ENCODE measurements at regions not wholly inside any gene's neighbourhood (a gene's known extent, or its start where the extent isn't known, plus 50 kb on each side); places are given as distances from the start of the nearest gene placed in this dataset.

DNA sequence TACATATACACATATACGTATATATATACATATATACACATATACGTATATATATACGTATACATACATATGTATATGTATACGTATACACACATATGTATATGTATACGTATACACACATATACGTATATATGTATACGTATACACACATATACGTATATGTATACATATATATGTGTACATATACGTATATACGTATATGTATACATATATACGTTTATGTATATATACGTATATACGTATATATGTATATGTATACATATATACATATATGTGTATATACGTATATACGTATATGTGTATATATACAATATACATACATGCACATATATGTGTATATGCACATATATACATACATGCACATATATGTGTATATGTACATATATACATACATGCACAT, 396.2 kb upstream of the DUSP10 start:
- no peak for FAIRE-seq

DNA sequence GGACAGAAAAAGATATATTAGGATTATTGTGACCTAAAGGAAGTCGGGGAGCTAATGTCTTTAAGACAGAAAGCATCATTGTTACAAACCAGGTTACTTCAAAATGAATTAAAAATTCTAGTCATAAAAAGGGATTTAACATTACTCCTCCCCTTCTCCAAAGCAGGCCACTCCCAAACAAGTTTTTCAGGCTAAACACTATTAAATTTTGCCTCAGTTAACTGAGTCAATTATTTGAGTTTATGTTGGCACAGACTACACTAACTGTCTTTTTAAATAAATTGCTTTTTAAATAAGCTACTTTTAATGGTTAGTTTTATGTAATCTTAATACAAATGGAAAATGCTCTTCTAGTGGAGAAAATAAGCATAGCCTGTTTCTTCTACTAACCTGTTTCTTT, 395.0 kb upstream of the DUSP10 start:
- Histone ChIP-seq H3K9ac (ENCODE audit: low read length) (no peak overlapping the region), H3K4me3 (ENCODE audit: insufficient read depth, low read depth, low read length) (no peak overlapping the region), H2AFZ (ENCODE audit: low read depth, low read length) (no peak overlapping the region), H3K36me3 (ENCODE audit: insufficient read depth, low read length) (no peaks in the 10 kb centered on the region), H3K9me3 (ENCODE audit: insufficient read depth, low read depth, low read length) (no peaks in the 10 kb centered on the region), H3K27me3 (ENCODE audit: insufficient read depth, low read length) (no peaks in the 10 kb centered on the region), H4K20me1 (ENCODE audit: insufficient read depth, low read length) (no peaks in the 10 kb centered on the region), H3K4me2 (ENCODE audit: low read length) (no peak overlapping the region), H3K27ac (ENCODE audit: low read depth, low read length) (no peak overlapping the region), H3K4me1 (ENCODE audit: insufficient read depth, low read length) (no peaks in the 10 kb centered on the region), H3K79me2 (ENCODE audit: insufficient read depth, low read length) (no peaks in the 10 kb centered on the region)
- Mint-ChIP-seq H3K36me3 (ENCODE audit: low read depth, unreplicated experiment) (peaks cover 4% of the 10 kb centered on the region), H3K9me3 (ENCODE audit: unreplicated experiment) (peaks cover 4% of the 10 kb centered on the region), H3K4me1 (ENCODE audit: low read depth, unreplicated experiment) (no peaks in the 10 kb centered on the region), H3K27ac (ENCODE audit: unreplicated experiment) (no peak overlapping the region), H3K27me3 (ENCODE audit: low read depth, unreplicated experiment) (no peaks in the 10 kb centered on the region), H3K4me3 (ENCODE audit: unreplicated experiment) (no peak overlapping the region)
- FAIRE-seq (no peak), DNase-seq (ENCODE audit: low read depth) (no peak)
- TF ChIP-seq, protein P1, sequence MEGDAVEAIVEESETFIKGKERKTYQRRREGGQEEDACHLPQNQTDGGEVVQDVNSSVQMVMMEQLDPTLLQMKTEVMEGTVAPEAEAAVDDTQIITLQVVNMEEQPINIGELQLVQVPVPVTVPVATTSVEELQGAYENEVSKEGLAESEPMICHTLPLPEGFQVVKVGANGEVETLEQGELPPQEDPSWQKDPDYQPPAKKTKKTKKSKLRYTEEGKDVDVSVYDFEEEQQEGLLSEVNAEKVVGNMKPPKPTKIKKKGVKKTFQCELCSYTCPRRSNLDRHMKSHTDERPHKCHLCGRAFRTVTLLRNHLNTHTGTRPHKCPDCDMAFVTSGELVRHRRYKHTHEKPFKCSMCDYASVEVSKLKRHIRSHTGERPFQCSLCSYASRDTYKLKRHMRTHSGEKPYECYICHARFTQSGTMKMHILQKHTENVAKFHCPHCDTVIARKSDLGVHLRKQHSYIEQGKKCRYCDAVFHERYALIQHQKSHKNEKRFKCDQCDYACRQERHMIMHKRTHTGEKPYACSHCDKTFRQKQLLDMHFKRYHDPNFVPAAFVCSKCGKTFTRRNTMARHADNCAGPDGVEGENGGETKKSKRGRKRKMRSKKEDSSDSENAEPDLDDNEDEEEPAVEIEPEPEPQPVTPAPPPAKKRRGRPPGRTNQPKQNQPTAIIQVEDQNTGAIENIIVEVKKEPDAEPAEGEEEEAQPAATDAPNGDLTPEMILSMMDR (IDR thresholded peaks at IDR 0.05; ENCODE audit: insufficient read depth, low read depth, low read length) = no peak
- TF ChIP-seq EZH2 (IDR thresholded peaks at IDR 0.05; ENCODE audit: insufficient read depth, low read length) = no peak

More for the DNA sequence above, 396.2 kb upstream of the DUSP10 start:
- no peak overlapping the region for H3K9ac ChIP-seq (ENCODE audit: low read length)
- H2AFZ ChIP-seq (ENCODE audit: low read depth, low read length) = no peak overlapping the region
- H3K4me1 ChIP-seq (ENCODE audit: insufficient read depth, low read length) = no peaks in the 10 kb centered on the region
- Mint-ChIP-seq H3K27ac (ENCODE audit: unreplicated experiment) (no peak overlapping the region), H3K4me1 (ENCODE audit: low read depth, unreplicated experiment) (no peaks in the 10 kb centered on the region), H3K36me3 (ENCODE audit: low read depth, unreplicated experiment) (peaks cover 4% of the 10 kb centered on the region), H3K4me3 (ENCODE audit: unreplicated experiment) (no peak overlapping the region), H3K9me3 (ENCODE audit: unreplicated experiment) (peaks cover 6% of the 10 kb centered on the region), H3K27me3 (ENCODE audit: low read depth, unreplicated experiment) (no peaks in the 10 kb centered on the region)
- no peaks in the 10 kb centered on the region for H3K36me3 ChIP-seq (ENCODE audit: insufficient read depth, low read length)
- H4K20me1 ChIP-seq (ENCODE audit: insufficient read depth, low read length) = no peaks in the 10 kb centered on the region
- no peak overlapping the region for H3K4me3 ChIP-seq (ENCODE audit: insufficient read depth, low read depth, low read length)
- no peak for TF ChIP-seq EZH2 (IDR thresholded peaks at IDR 0.05; ENCODE audit: insufficient read depth, low read length)
- TF ChIP-seq, protein P1 (IDR thresholded peaks at IDR 0.05; ENCODE audit: insufficient read depth, low read depth, low read length) = no peak
- no peak overlapping the region for H3K4me2 ChIP-seq (ENCODE audit: low read length)
- no peak overlapping the region for H3K27ac ChIP-seq (ENCODE audit: low read depth, low read length)
- H3K27me3 ChIP-seq (ENCODE audit: insufficient read depth, low read length) = no peaks in the 10 kb centered on the region
- no peaks in the 10 kb centered on the region for H3K79me2 ChIP-seq (ENCODE audit: insufficient read depth, low read length)
- DNase-seq (ENCODE audit: low read depth) = no peak
- no peaks in the 10 kb centered on the region for H3K9me3 ChIP-seq (ENCODE audit: insufficient read depth, low read depth, low read length)

DNA sequence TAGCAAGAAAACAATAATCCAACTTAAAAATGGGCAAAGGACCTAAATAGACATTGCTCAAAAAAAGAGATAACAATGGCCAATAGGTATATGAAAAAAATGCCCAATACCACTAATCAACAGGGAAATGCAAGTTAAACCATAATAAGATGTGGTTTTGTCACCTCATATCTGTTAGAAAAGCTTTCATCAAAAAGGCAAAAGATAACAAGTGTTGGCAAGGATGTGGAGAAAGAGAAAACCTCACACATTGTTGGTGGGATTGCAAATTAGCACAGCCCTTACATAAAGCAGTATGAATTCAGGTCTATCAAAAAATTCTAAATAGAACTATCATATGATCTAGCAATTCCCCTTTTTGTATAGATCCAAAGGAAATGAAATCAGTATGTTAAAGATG, 387.2 kb upstream of the DUSP10 start:
- Histone ChIP-seq H3K4me1 (ENCODE audit: insufficient read depth, low read length) (no peaks in the 10 kb centered on the region), H3K4me2 (ENCODE audit: low read length) (no peak overlapping the region), H3K4me3 (ENCODE audit: insufficient read depth, low read depth, low read length) (no peak overlapping the region), H3K9ac (ENCODE audit: low read length) (no peak overlapping the region), H3K36me3 (ENCODE audit: insufficient read depth, low read length) (no peaks in the 10 kb centered on the region), H3K27ac (ENCODE audit: low read depth, low read length) (no peak overlapping the region), H3K79me2 (ENCODE audit: insufficient read depth, low read length) (no peaks in the 10 kb centered on the region), H2AFZ (ENCODE audit: low read depth, low read length) (no peak overlapping the region), H3K27me3 (ENCODE audit: insufficient read depth, low read length) (no peaks in the 10 kb centered on the region), H3K9me3 (ENCODE audit: insufficient read depth, low read depth, low read length) (no peaks in the 10 kb centered on the region), H4K20me1 (ENCODE audit: insufficient read depth, low read length) (no peaks in the 10 kb centered on the region)
- no peak for FAIRE-seq
- Mint-ChIP-seq H3K27me3 (ENCODE audit: low read depth, unreplicated experiment) (no peaks in the 10 kb centered on the region), H3K4me3 (ENCODE audit: unreplicated experiment) (no peak overlapping the region), H3K36me3 (ENCODE audit: low read depth, unreplicated experiment) (no peaks in the 10 kb centered on the region), H3K27ac (ENCODE audit: unreplicated experiment) (no peak overlapping the region), H3K9me3 (ENCODE audit: unreplicated experiment) (peaks cover 11% of the 10 kb centered on the region), H3K4me1 (ENCODE audit: low read depth, unreplicated experiment) (peaks cover 8% of the 10 kb centered on the region)
- no peak for DNase-seq (ENCODE audit: low read depth)
- no peak for TF ChIP-seq EZH2 (IDR thresholded peaks at IDR 0.05; ENCODE audit: insufficient read depth, low read length)
- TF ChIP-seq, protein P1 (IDR thresholded peaks at IDR 0.05; ENCODE audit: insufficient read depth, low read depth, low read length) = no peak
